ENCODE measurements at regions not wholly inside any gene's neighbourhood (a gene's known extent, or its start where the extent isn't known, plus 50 kb on each side); places are given as distances from the start of the nearest gene placed in this dataset.

- TF ChIP-seq EZH2 (IDR thresholded peaks at IDR 0.05; ENCODE audit: low read length) = no peak
- no peak for TF ChIP-seq CTCF (optimal IDR thresholded peaks at IDR 0.05 in 1 of 3, IDR thresholded peaks at IDR 0.05 in 1 of 3, conservative IDR thresholded peaks at IDR 0.05 in 1 of 3; ENCODE audit: extremely low read depth in 1 of 3, insufficient read depth in 2 of 3, low read length in 3 of 3)
- FAIRE-seq = no peak
Observed at GRCh38 chr9:115241641-115242040, 123.7 kb upstream of the TNC start.

GRCh38 chr9:115249488-115249887 lies 131.5 kb upstream of the TNC start:
- Histone ChIP-seq H3K9me3 (ENCODE audit: control insufficient read depth, low read depth, low read length) (peaks cover 3% of the 10 kb centered on the region), H3K4me3 (ENCODE audit: control insufficient read depth in 2 of 3, extremely low read depth in 1 of 3, insufficient read depth in 2 of 3, low read depth in 1 of 3, low read length in 3 of 3) (no peak overlapping the region), H3K27ac (ENCODE audit: control insufficient read depth, insufficient read depth, low read length) (peak overlapping the region; percentile 82), H3K9me1 (ENCODE audit: control insufficient read depth, extremely low read depth, insufficient read depth, low read length) (no peaks in the 10 kb centered on the region), H2AFZ (ENCODE audit: control insufficient read depth, low read length) (no peak overlapping the region), H3K4me2 (ENCODE audit: control insufficient read depth, extremely low read depth, insufficient read depth, low read depth, low read length) (no peak overlapping the region), H3K79me2 (ENCODE audit: control insufficient read depth, insufficient read depth, low read length) (no peaks in the 10 kb centered on the region), H3K9ac (ENCODE audit: control insufficient read depth, extremely low read depth, insufficient read depth, low read length) (no peak overlapping the region), H3K36me3 (ENCODE audit: control insufficient read depth in 2 of 2, extremely low read depth in 1 of 2, insufficient read depth in 2 of 2, low read length in 2 of 2) (no peaks in the 10 kb centered on the region), H3K4me1 (ENCODE audit: control insufficient read depth, extremely low read depth, insufficient read depth, low read length) (peaks cover 20% of the 10 kb centered on the region), H4K20me1 (ENCODE audit: control insufficient read depth, extremely low read depth, insufficient read depth, low read length) (no peaks in the 10 kb centered on the region), H3K27me3 (ENCODE audit: control insufficient read depth, extremely low read depth, insufficient read depth, low read length) (no peaks in the 10 kb centered on the region)
- TF ChIP-seq EZH2 (IDR thresholded peaks at IDR 0.05; ENCODE audit: low read length) (no peak), CTCF (optimal IDR thresholded peaks at IDR 0.05 in 1 of 3, IDR thresholded peaks at IDR 0.05 in 1 of 3, conservative IDR thresholded peaks at IDR 0.05 in 1 of 3; ENCODE audit: extremely low read depth in 1 of 3, insufficient read depth in 2 of 3, low read length in 3 of 3) (no peak)
- dilution Hi-C loops (cut with MboI; ENCODE audit: extremely low pct_ligation_motif_present, low sequenced_read_pairs) = no loop called here
- no peak for FAIRE-seq
- DNase-seq (ENCODE audit: low read depth, low spot score) = no peak

More at GRCh38 chr9:115241641-115242040, 123.7 kb upstream of the TNC start:
- no peaks in the 10 kb centered on the region for H3K27me3 ChIP-seq (ENCODE audit: control insufficient read depth, extremely low read depth, insufficient read depth, low read length)
- no peaks in the 10 kb centered on the region for H3K79me2 ChIP-seq (ENCODE audit: control insufficient read depth, insufficient read depth, low read length)
- no peak overlapping the region for H3K4me2 ChIP-seq (ENCODE audit: control insufficient read depth, extremely low read depth, insufficient read depth, low read depth, low read length)
- H3K9me1 ChIP-seq (ENCODE audit: control insufficient read depth, extremely low read depth, insufficient read depth, low read length) = no peaks in the 10 kb centered on the region
- H2AFZ ChIP-seq (ENCODE audit: control insufficient read depth, low read length) = no peak overlapping the region
- H3K36me3 ChIP-seq (ENCODE audit: control insufficient read depth in 2 of 2, extremely low read depth in 1 of 2, insufficient read depth in 2 of 2, low read length in 2 of 2) = no peaks in the 10 kb centered on the region
- no peak for DNase-seq (ENCODE audit: low read depth, low spot score)
- H4K20me1 ChIP-seq (ENCODE audit: control insufficient read depth, extremely low read depth, insufficient read depth, low read length) = no peaks in the 10 kb centered on the region
- peaks cover 4% of the 10 kb centered on the region for H3K4me1 ChIP-seq (ENCODE audit: control insufficient read depth, extremely low read depth, insufficient read depth, low read length)
- no peak overlapping the region for H3K27ac ChIP-seq (ENCODE audit: control insufficient read depth, insufficient read depth, low read length)
- no peaks in the 10 kb centered on the region for H3K9me3 ChIP-seq (ENCODE audit: control insufficient read depth, low read depth, low read length)
- H3K4me3 ChIP-seq (ENCODE audit: control insufficient read depth in 2 of 3, extremely low read depth in 1 of 3, insufficient read depth in 2 of 3, low read depth in 1 of 3, low read length in 3 of 3) = no peak overlapping the region
- dilution Hi-C loops (cut with MboI; ENCODE audit: extremely low pct_ligation_motif_present, low sequenced_read_pairs) = no loop called here
- no peak overlapping the region for H3K9ac ChIP-seq (ENCODE audit: control insufficient read depth, extremely low read depth, insufficient read depth, low read length)
